Bronchial epithelial cell (primary cell): ENCODE measurements at regions not wholly inside any gene's neighbourhood (a gene's known extent, or its start where the extent isn't known, plus 50 kb on each side); places are given as distances from the start of the nearest gene placed in this dataset.

Experiments used
- DNase-seq: peaks from one replicate; pipeline ENCODE4 v3.0.0-alpha.2; 2010; ENCODE audit warnings: low read depth
- FAIRE-seq: peaks from 2 replicates; lab custom pipeline; 2011; peaks lifted over from hg19 to GRCh38; lab: Jason Lieb, UNC
- H3K27me3 ChIP-seq: 2 replicates; pipeline ENCODE4 v1.5.1; 2011; ENCODE audit warnings: low read length; ENCODE audit not compliant: control insufficient read depth, insufficient read depth
- H3K36me3 ChIP-seq: 2 replicates; pipeline ENCODE4 v1.5.1; 2011; ENCODE audit warnings: low read length; ENCODE audit not compliant: control insufficient read depth, insufficient read depth
- H3K4me3 ChIP-seq: 2 replicates; pipeline ENCODE4 v1.5.1; 2011; ENCODE audit warnings: mild to moderate bottlenecking, low read depth, low read length, control low read depth
- TF ChIP-seq, protein P1 (sequence below): IDR thresholded peaks from 2 replicates; pipeline ENCODE4 v1.5.1; 2011; ENCODE audit warnings: mild to moderate bottlenecking, moderate library complexity, low read length, control low read depth, inconsistent platforms; ENCODE audit not compliant: insufficient read depth, severe bottlenecking

DNA sequence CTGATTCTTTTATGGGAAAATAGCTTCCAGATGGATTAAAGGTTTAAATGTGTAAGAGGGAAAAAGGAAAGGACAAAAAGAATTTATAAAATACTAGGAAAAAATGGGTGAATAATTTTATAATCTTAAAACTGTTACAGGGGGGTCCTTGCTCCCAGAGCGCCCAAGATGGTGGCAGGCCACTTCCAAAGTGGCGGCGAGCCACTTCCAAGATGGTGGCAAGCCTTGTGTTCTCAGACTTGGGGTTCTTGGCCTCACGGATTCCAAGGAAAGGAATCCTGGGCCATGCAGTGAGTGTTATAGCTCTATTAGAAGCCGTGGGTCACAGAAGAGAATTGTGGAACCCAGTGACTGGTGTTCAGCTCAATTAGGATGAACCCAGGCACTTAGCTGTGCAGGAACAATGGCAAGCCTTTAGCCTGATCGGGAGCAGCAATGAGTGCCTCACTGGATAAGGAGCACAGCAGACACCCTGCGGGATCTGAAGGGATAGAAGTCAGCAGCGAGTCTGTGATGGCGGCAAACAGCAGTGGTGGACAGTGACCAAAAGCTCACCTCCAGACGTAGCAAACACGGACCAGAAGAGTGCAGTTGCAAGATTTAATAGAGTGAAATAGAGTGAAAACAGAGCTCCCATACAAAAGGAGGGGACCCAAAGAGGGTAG lies 83.2 kb upstream of the SNCAIP start:
- H3K27me3 ChIP-seq = no peaks in the 10 kb centered on the region
- no peak for DNase-seq
- H3K36me3 ChIP-seq = no peaks in the 10 kb centered on the region
- H3K4me3 ChIP-seq = no peak overlapping the region
- no peak for FAIRE-seq
- TF ChIP-seq, protein P1, sequence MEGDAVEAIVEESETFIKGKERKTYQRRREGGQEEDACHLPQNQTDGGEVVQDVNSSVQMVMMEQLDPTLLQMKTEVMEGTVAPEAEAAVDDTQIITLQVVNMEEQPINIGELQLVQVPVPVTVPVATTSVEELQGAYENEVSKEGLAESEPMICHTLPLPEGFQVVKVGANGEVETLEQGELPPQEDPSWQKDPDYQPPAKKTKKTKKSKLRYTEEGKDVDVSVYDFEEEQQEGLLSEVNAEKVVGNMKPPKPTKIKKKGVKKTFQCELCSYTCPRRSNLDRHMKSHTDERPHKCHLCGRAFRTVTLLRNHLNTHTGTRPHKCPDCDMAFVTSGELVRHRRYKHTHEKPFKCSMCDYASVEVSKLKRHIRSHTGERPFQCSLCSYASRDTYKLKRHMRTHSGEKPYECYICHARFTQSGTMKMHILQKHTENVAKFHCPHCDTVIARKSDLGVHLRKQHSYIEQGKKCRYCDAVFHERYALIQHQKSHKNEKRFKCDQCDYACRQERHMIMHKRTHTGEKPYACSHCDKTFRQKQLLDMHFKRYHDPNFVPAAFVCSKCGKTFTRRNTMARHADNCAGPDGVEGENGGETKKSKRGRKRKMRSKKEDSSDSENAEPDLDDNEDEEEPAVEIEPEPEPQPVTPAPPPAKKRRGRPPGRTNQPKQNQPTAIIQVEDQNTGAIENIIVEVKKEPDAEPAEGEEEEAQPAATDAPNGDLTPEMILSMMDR = no peak

DNA sequence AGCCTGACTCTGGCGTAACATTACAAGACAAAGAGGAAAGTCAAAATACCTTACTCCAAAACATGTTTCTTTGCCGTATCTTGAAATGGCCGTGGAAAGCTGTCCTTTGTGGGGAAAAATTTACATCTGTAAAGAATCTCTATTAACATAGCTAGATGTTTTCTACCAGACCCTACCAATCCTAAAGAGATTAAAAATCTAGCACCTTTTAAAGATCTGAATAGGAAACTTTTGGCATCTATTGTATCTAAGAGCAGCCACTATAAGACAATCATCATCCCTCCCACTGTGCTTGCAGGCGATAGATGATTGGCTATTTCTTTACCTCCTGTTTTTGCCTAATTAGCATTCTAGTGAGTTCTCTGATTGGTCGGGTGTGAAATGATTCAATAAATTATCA lies 82.5 kb upstream of the SNCAIP start:
- DNase-seq (no peak), FAIRE-seq (no peak)
- Histone ChIP-seq H3K4me3 (no peak overlapping the region), H3K36me3 (no peaks in the 10 kb centered on the region), H3K27me3 (no peaks in the 10 kb centered on the region)
- TF ChIP-seq, protein P1 = no peak

DNA sequence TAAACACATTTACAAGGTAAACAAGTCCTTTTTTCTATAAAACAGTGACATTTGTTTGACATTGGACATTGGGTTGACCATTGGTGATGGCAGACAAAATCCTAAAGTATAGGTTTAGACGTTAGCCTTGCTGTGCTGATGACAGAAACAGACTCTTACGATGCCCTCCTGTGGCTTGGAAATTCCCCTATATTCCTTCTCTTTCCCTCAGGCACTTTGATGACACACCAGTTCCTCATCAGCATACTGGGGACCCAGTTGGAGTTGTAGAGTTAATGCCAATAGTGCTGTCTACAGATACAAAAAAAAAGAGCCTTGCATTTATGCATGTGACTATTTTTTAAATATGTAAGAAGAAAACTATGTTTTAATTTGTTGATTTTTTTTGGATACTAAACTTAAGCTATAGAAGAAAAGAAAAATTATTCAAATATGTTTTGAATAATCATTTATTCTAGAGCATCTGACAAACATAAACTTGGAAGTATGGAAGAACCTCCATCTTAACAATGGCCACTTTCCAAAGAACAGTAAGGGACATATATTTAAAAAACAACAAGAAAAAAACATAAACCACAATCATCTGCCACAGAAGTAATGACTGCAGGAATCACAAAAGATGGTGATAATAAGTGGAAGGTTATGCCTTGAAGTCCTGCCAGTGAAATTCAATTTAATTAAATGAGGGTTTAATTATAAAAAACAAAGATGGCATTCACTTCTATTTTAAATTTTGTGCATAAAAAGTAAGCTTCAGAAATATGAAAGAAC lies 75.6 kb upstream of the SNCAIP start:
- Histone ChIP-seq H3K27me3 (no peaks in the 10 kb centered on the region), H3K36me3 (no peaks in the 10 kb centered on the region), H3K4me3 (no peak overlapping the region)
- DNase-seq (peak; percentile 73), FAIRE-seq (no peak)
- TF ChIP-seq, protein P1 = no peak

DNA sequence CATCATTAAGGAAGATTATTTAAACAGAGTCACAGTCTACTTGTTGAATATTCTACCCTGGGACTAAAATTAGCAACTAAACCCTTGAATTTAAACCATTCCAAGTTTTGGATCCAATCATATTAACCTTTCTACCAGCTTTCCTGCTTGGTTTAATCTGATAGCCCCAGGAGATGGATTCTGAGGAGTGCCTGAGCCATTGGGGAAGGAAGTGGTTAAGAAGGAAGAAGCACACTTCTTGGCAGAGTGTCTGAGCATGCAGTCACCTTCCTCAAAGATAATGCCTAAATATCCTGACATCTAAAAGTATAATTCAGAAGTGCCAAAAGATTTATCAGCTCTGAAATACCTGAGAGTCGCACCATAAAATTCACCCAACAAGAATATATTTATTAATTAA lies 74.1 kb upstream of the SNCAIP start:
- Histone ChIP-seq H3K36me3 (no peaks in the 10 kb centered on the region), H3K4me3 (no peak overlapping the region), H3K27me3 (no peaks in the 10 kb centered on the region)
- peak; percentile 15 for DNase-seq
- FAIRE-seq = no peak
- TF ChIP-seq, protein P1 = no peak

DNA sequence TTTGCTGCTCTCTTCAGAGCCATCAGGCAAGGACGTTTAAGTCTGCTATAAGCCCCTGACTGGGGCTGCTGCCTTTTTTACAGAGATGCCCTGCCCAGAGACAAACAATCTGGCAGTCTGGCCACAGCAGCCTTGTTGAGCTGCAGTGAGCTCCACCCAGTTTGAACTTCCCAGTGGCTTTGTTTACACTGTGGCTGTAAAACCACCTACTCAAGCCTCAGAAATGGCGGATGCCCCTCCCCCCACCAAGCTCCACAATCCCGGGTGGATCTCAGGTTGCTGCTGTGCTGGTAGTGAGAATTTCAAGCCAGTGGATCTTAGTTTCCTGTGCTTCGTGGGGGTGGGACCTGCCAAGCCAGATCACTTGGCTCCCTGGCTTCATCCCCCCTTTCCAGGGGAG lies 59.7 kb upstream of the SNCAIP start:
- DNase-seq (no peak), FAIRE-seq (no peak)
- Histone ChIP-seq H3K36me3 (no peaks in the 10 kb centered on the region), H3K4me3 (no peak overlapping the region), H3K27me3 (no peaks in the 10 kb centered on the region)
- TF ChIP-seq, protein P1 = no peak
